CD4-positive, alpha-beta T cell (primary cell): ENCODE measurements at regions not wholly inside any gene's neighbourhood (a gene's known extent, or its start where the extent isn't known, plus 50 kb on each side); places are given as distances from the start of the nearest gene placed in this dataset.
"Not testable (repeated sequence)": the region's sequence is repeated elsewhere in the genome, so short reads cannot be mapped to it uniquely, and the experiment has no call there.

Source experiments
- ATAC-seq: fragments of 200-7000 bp; cut with Tn5 transposase; one replicate; pipeline ENCODE4 v1.10.0; 2022; ENCODE audit warnings: mild to moderate bottlenecking; ENCODE audit not compliant: poor library complexity
- CTCF ChIA-PET: fragments of 350-600 bp; sonication (Branson Sonifier 250); formaldehyde crosslinking; loops from one replicate; lab custom pipeline; 2021; ENCODE audit warnings: antibody characterized with exemption, inconsistent platforms; lab: Charles Lee
- POLR2A ChIA-PET: fragments of 350-600 bp; sonication (Branson Sonifier 250); formaldehyde crosslinking; loops from one replicate; lab custom pipeline; 2021; ENCODE audit warnings: antibody characterized with exemption, inconsistent platforms; lab: Charles Lee
- DNase-seq, 14 experiments: peaks; one replicate each; pipeline ENCODE4 v3.0.0-alpha.2; 2013 to 2020; ENCODE audit warnings: mixed read lengths in 2 of 14
- H3K27ac ChIP-seq, 2 donors: one replicate each; pipeline versions ENCODE4 v1.5.1 to v1.7.0; 2013; ENCODE audit warnings: low read length in 2 of 2, low read depth in 1 of 2, mild to moderate bottlenecking in 1 of 2
- H3K27me3 ChIP-seq, 2 experiments: 1 replicate in 1 of 2; 2 replicates in 1 of 2; pipeline versions ENCODE4 v1.6.1 to v1.7.0; 2013; ENCODE audit warnings: low read length in 2 of 2, control low read depth in 1 of 2, mild to moderate bottlenecking in 1 of 2, moderate library complexity in 1 of 2; ENCODE audit not compliant: insufficient read depth in 2 of 2, control insufficient read depth in 1 of 2
- H3K36me3 ChIP-seq: one replicate; pipeline ENCODE4 v1.6.1; 2013; ENCODE audit warnings: low read length, control low read depth; ENCODE audit not compliant: insufficient read depth
- H3K4me1 ChIP-seq: one replicate; pipeline ENCODE4 v1.6.1; 2013; ENCODE audit warnings: low read length, control low read depth; ENCODE audit not compliant: insufficient read depth
- H3K4me3 ChIP-seq: one replicate; pipeline ENCODE4 v1.5.1; 2013; ENCODE audit warnings: mild to moderate bottlenecking, low read length, moderate library complexity
- H3K9me3 ChIP-seq, 2 experiments: 1 replicate in 1 of 2; 2 replicates in 1 of 2; pipeline versions ENCODE4 v1.6.1 to v1.7.0; 2013; ENCODE audit warnings: low read length in 2 of 2, mild to moderate bottlenecking in 2 of 2, control low read depth in 1 of 2, moderate library complexity in 1 of 2; ENCODE audit not compliant: control insufficient read depth in 1 of 2, insufficient read depth in 1 of 2
- H3K27ac Mint-ChIP-seq: one replicate; pipeline ENCODE4 v1.8.0; 2020; ENCODE audit warnings: mixed read lengths
- H3K27me3 Mint-ChIP-seq: one replicate; pipeline ENCODE4 v1.8.0; 2021; ENCODE audit warnings: mixed read lengths
- H3K36me3 Mint-ChIP-seq: one replicate; pipeline ENCODE4 v1.8.0; 2021; ENCODE audit warnings: low read depth, mixed read lengths
- H3K4me1 Mint-ChIP-seq: one replicate; pipeline ENCODE4 v1.8.0; 2021; ENCODE audit warnings: low read depth, mixed read lengths
- H3K4me3 Mint-ChIP-seq: one replicate; pipeline ENCODE4 v1.8.0; 2020; ENCODE audit warnings: mild to moderate bottlenecking, mixed read lengths
- H3K9me3 Mint-ChIP-seq: one replicate; pipeline ENCODE4 v1.8.0; 2020; ENCODE audit warnings: mixed read lengths
- intact Hi-C, 2 experiments: fragments of 100-400 bp; cut with DNase I in 1 of 2; cut with micrococcal nuclease in 1 of 2; formaldehyde crosslinking; loops; one replicate each; pipeline versions ENCODE4 v1.15.1 to v1.9.0; 2023 to 2025; cut with DNase I, micrococcal nuclease
- TF ChIP-seq, protein P1 (sequence below): fragments of 200-600 bp; IDR thresholded peaks from one replicate; pipeline ENCODE4 v1.8.0; 2022; ENCODE audit warnings: antibody characterized with exemption, mild to moderate bottlenecking

DNA sequence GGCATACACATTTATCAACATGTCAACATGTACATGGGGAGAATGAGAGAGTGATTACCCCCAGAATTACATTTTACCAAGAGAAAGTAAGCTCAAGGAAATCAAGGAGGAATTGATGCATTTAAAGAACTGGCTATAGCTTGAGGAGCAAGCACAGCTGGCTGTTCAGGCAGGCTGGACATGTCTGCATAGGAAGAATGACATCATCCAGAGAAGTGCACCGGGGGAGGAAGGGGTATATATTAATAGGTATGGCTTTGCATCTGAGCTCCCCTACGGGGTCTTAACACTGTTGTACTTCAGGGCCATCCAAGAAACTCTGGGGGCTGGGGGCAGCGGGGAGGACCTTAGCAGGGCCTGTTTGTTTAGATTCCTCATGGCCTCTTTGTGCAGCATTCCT lies 222.4 kb upstream of the VCX start:
- Mint-ChIP-seq H3K36me3 (no peaks in the 10 kb centered on the region), H3K4me3 (no peak overlapping the region), H3K27me3 (no peaks in the 10 kb centered on the region), H3K27ac (no peak overlapping the region), H3K9me3 (peaks cover 3% of the 10 kb centered on the region), H3K4me1 (no peaks in the 10 kb centered on the region)
- ATAC-seq: no peak
- TF ChIP-seq, protein P1, sequence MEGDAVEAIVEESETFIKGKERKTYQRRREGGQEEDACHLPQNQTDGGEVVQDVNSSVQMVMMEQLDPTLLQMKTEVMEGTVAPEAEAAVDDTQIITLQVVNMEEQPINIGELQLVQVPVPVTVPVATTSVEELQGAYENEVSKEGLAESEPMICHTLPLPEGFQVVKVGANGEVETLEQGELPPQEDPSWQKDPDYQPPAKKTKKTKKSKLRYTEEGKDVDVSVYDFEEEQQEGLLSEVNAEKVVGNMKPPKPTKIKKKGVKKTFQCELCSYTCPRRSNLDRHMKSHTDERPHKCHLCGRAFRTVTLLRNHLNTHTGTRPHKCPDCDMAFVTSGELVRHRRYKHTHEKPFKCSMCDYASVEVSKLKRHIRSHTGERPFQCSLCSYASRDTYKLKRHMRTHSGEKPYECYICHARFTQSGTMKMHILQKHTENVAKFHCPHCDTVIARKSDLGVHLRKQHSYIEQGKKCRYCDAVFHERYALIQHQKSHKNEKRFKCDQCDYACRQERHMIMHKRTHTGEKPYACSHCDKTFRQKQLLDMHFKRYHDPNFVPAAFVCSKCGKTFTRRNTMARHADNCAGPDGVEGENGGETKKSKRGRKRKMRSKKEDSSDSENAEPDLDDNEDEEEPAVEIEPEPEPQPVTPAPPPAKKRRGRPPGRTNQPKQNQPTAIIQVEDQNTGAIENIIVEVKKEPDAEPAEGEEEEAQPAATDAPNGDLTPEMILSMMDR: no peak
- Histone ChIP-seq H3K4me1 (no peaks in the 10 kb centered on the region), H3K9me3 (no peaks in the 10 kb centered on the region), H3K27me3 (no peaks in the 10 kb centered on the region), H3K4me3 (no peak overlapping the region), H3K36me3 (no peaks in the 10 kb centered on the region), H3K27ac (no peak overlapping the region)
- POLR2A ChIA-PET: no interaction called here
- intact Hi-C loops: no loop called here
- DNase-seq: no peak
- CTCF ChIA-PET: no interaction called here

DNA sequence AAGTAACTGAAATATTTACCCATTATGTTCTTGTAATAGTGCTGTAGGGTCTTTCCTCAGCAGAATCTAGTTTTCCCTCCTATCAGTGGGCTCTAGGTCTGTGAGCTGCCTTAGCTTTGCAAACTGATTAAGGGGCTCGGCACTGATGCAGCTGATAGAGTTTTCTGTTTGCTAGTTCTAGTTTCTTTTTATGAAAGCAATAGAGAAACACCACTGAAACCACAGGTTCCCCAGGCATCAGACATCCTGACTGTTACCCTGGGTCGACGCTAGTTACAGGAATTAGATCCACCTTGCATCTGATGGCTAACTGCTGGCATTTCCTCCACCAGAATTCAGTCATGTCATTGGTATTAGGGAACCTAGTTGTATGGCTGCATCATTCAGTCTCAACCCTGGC lies 225.0 kb upstream of the VCX start:
- Histone ChIP-seq H3K27ac (no peak overlapping the region), H3K36me3 (no peaks in the 10 kb centered on the region), H3K4me3 (no peak overlapping the region), H3K9me3 (no peaks in the 10 kb centered on the region), H3K4me1 (no peaks in the 10 kb centered on the region), H3K27me3 (no peaks in the 10 kb centered on the region)
- H3K4me3 Mint-ChIP-seq: no peak overlapping the region
- H3K9me3 Mint-ChIP-seq: peaks cover 2% of the 10 kb centered on the region
- no peaks in the 10 kb centered on the region for H3K27me3 Mint-ChIP-seq
- DNase-seq (no peak), ATAC-seq (no peak)
- intact Hi-C loops: no loop called here
- POLR2A ChIA-PET: no interaction called here
- H3K27ac Mint-ChIP-seq: no peak overlapping the region
- CTCF ChIA-PET: no interaction called here
- no peaks in the 10 kb centered on the region for H3K4me1 Mint-ChIP-seq
- TF ChIP-seq, protein P1: no peak
- no peaks in the 10 kb centered on the region for H3K36me3 Mint-ChIP-seq

DNA sequence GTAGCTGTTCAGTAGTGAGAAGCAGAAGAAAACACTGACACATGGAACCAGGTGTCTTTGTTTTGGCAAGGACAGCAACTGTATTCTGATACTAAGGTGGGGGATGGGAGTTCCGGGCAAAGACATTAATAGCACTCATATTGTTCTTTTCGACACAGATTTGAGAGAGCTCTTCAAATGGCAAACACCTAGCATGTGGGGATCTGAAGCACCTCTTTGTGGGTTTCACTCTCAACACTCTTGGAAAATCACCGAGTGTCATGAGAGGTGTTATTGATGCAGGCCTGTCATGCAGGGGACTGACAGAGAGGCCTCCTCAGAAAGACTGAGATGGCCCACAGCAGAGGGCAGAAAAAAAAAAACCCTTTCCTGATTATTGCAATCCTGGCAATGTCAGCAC lies 228.4 kb upstream of the VCX start:
- POLR2A ChIA-PET: no interaction called here
- no peaks in the 10 kb centered on the region for H3K4me1 Mint-ChIP-seq
- ATAC-seq (no peak), DNase-seq (no peak)
- no peak overlapping the region for H3K4me3 Mint-ChIP-seq
- no peak overlapping the region for H3K27ac ChIP-seq
- no peaks in the 10 kb centered on the region for H3K27me3 ChIP-seq
- H3K36me3 ChIP-seq: no peaks in the 10 kb centered on the region
- no peaks in the 10 kb centered on the region for H3K36me3 Mint-ChIP-seq
- CTCF ChIA-PET: no interaction called here
- H3K9me3 ChIP-seq: no peaks in the 10 kb centered on the region
- H3K27me3 Mint-ChIP-seq: no peaks in the 10 kb centered on the region
- intact Hi-C loops: no loop called here
- H3K9me3 Mint-ChIP-seq: no peaks in the 10 kb centered on the region
- H3K4me1 ChIP-seq: no peaks in the 10 kb centered on the region
- TF ChIP-seq, protein P1: no peak
- H3K27ac Mint-ChIP-seq: no peak overlapping the region
- H3K4me3 ChIP-seq: no peak overlapping the region

DNA sequence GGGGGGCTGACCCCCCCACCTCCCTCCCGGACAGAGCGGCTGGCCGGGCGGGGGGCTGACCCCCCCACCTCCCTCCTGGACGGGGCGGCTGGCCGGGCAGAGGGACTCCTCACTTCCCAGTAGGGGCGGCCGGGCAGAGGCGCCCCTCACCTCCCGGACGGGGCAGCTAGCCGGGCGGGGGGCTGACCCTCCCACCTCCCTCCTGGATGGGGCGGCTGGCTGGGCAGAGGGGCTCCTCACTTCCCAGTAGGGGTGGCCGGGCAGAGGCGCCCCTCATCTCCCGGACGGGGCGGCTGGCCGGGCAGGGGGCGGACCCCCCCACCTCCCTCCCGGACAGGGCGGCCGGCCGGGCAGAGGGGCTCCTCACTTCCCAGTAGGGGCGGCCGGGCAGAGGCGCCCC lies 234.3 kb upstream of the VCX start:
- CTCF ChIA-PET, H3K4me3 Mint-ChIP-seq, H3K4me1 ChIP-seq, H3K9me3 Mint-ChIP-seq, H3K4me3 ChIP-seq, H3K27ac ChIP-seq, POLR2A ChIA-PET, H3K36me3 ChIP-seq, H3K4me1 Mint-ChIP-seq, DNase-seq, H3K9me3 ChIP-seq, H3K27ac Mint-ChIP-seq, intact Hi-C loops, H3K27me3 ChIP-seq, H3K27me3 Mint-ChIP-seq, ATAC-seq, H3K36me3 Mint-ChIP-seq: not testable (repeated sequence)
